ENCODE measurements at regions not wholly inside any gene's neighbourhood (a gene's known extent, or its start where the extent isn't known, plus 50 kb on each side); places are given as distances from the start of the nearest gene placed in this dataset.
"Not testable (repeated sequence)": the region's sequence is repeated elsewhere in the genome, so short reads cannot be mapped to it uniquely, and the experiment has no call there.

GRCh38 chr13:24931450-24932251 lies 164.3 kb upstream of the PABPC3 start:
- Histone ChIP-seq H3K4me1 (replicated peaks in 1 of 2) (no peaks in the 10 kb centered on the region), H3K27ac (no peak overlapping the region), H3K27me3 (peaks cover 11% of the 10 kb centered on the region), H3K9me3 (replicated peaks in 1 of 3) (no peaks in the 10 kb centered on the region), H3K36me3 (replicated peaks in 1 of 2) (no peaks in the 10 kb centered on the region), H3K4me3 (no peak overlapping the region)
- intact Hi-C loops (cut with DNase I): no loop called here
- DNase-seq: no peak
- WGBS, 4 donors: 18 to 29% (median 20%) methylated on average over 9 to 31 of the region's 31 CpGs
- TF ChIP-seq CTCF (IDR thresholded peaks at IDR 0.05) (no peak), POLR2A (IDR thresholded peaks at IDR 0.05) (no peak)

GRCh38 chr13:24933106-24934023 lies 162.6 kb upstream of the PABPC3 start:
- intact Hi-C loops (cut with DNase I); H3K4me1 ChIP-seq (replicated peaks in 1 of 2); H3K36me3 ChIP-seq (replicated peaks in 1 of 2); DNase-seq; H3K27ac ChIP-seq; H3K4me3 ChIP-seq; H3K9me3 ChIP-seq (replicated peaks in 1 of 3): not testable (repeated sequence)
- H3K27me3 ChIP-seq: peaks cover 11% of the 10 kb centered on the region
- WGBS, 4 donors: 67 to 75% (median 71%) methylated on average over 15 of the region's 15 CpGs

GRCh38 chr13:24934024-24934385 lies 161.9 kb upstream of the PABPC3 start:
- DNase-seq; H3K36me3 ChIP-seq (replicated peaks in 1 of 2); H3K4me3 ChIP-seq; H3K4me1 ChIP-seq (replicated peaks in 1 of 2); intact Hi-C loops (cut with DNase I); H3K9me3 ChIP-seq (replicated peaks in 1 of 3); H3K27ac ChIP-seq: not testable (repeated sequence)
- H3K27me3 ChIP-seq: peaks cover 11% of the 10 kb centered on the region
- 49 to 67% (median 60%) methylated on average over 4 of the region's 4 CpGs for WGBS, 4 donors

GRCh38 chr13:24938966-24939365 lies 157.0 kb upstream of the PABPC3 start:
- Histone ChIP-seq H3K4me1 (replicated peaks in 1 of 2) (no peaks in the 10 kb centered on the region), H3K27ac (no peak overlapping the region), H3K9me3 (replicated peaks in 1 of 3) (no peaks in the 10 kb centered on the region), H3K4me3 (no peak overlapping the region), H3K36me3 (replicated peaks in 1 of 2) (no peaks in the 10 kb centered on the region), H3K27me3 (no peaks in the 10 kb centered on the region)
- TF ChIP-seq CTCF (IDR thresholded peaks at IDR 0.05) (no peak), POLR2A (IDR thresholded peaks at IDR 0.05) (no peak)
- 50 to 56% (median 55%) methylated on average over 5 to 6 of the region's 6 CpGs for WGBS, 4 donors
- intact Hi-C loops (cut with DNase I): no loop called here
- no peak for DNase-seq

- not testable (repeated sequence) for DNase-seq
Measured at GRCh38 chr13:24941023-24941713, 154.8 kb upstream of the PABPC3 start.

More at GRCh38 chr13:24941023-24941713, 154.8 kb upstream of the PABPC3 start:
- intact Hi-C loops (cut with DNase I); H3K9me3 ChIP-seq (replicated peaks in 1 of 3); H3K27me3 ChIP-seq; H3K36me3 ChIP-seq (replicated peaks in 1 of 2); H3K4me3 ChIP-seq; H3K4me1 ChIP-seq (replicated peaks in 1 of 2); H3K27ac ChIP-seq: not testable (repeated sequence)
- 79 to 89% (median 85%) methylated on average over 10 to 11 of the region's 11 CpGs for WGBS, 4 donors

All from adrenal gland (tissue), 9 donors.